ENCODE measurements at regions not wholly inside any gene's neighbourhood (a gene's known extent, or its start where the extent isn't known, plus 50 kb on each side); places are given as distances from the start of the nearest gene placed in this dataset.
"Not testable (repeated sequence)": the region's sequence is repeated elsewhere in the genome, so short reads cannot be mapped to it uniquely, and the experiment has no call there.

GRCh38 chr13:99075268-99076191 is 97.7 kb upstream of the DOCK9 start:
- no peak for DNase-seq (ENCODE audit: low spot score)

- DNase-seq (ENCODE audit: low spot score) = no peak
Measured at GRCh38 chr13:99078017-99078771, 100.3 kb upstream of the DOCK9 start.

GRCh38 chr13:99080131-99080530 is 102.3 kb upstream of the DOCK9 start:
- no peak for DNase-seq (ENCODE audit: low spot score)

- DNase-seq (ENCODE audit: low spot score) = no peak
Measured at GRCh38 chr13:99083981-99084380, 106.1 kb upstream of the DOCK9 start.

- no peak for DNase-seq (ENCODE audit: low spot score)
Measured at GRCh38 chr13:99085139-99085807, 107.4 kb upstream of the DOCK9 start.

GRCh38 chr13:99085808-99086266 is 108.0 kb upstream of the DOCK9 start:
- DNase-seq (ENCODE audit: low spot score) = no peak

- DNase-seq (ENCODE audit: low spot score) = peak; percentile 27
Measured at GRCh38 chr13:99086267-99087097, 108.6 kb upstream of the DOCK9 start.

GRCh38 chr13:99087098-99087953 is 109.5 kb upstream of the DOCK9 start:
- peak; percentile 94 for DNase-seq (ENCODE audit: low spot score)

GRCh38 chr13:99087954-99088491 is 110.2 kb upstream of the DOCK9 start:
- no peak for DNase-seq (ENCODE audit: low spot score)

- DNase-seq (ENCODE audit: low spot score) = no peak
Measured at GRCh38 chr13:99093997-99094396, 106.7 kb upstream of the UBAC2 start.

GRCh38 chr13:99101831-99102230 is 98.8 kb upstream of the UBAC2 start:
- not testable (repeated sequence) for DNase-seq (ENCODE audit: low spot score)

- no peak for DNase-seq (ENCODE audit: low spot score)
Measured at GRCh38 chr13:99103536-99103935, 97.1 kb upstream of the UBAC2 start.

GRCh38 chr13:99104396-99104795 is 96.3 kb upstream of the UBAC2 start:
- DNase-seq (ENCODE audit: low spot score) = no peak

GRCh38 chr13:99105160-99105559 is 95.5 kb upstream of the UBAC2 start:
- no peak for DNase-seq (ENCODE audit: low spot score)

GRCh38 chr13:99113351-99113750 is 87.3 kb upstream of the UBAC2 start:
- DNase-seq (ENCODE audit: low spot score) = no peak

- DNase-seq (ENCODE audit: low spot score) = no peak
Measured at GRCh38 chr13:99118179-99118578, 82.5 kb upstream of the UBAC2 start.

GRCh38 chr13:99119656-99120055 is 81.0 kb upstream of the UBAC2 start:
- DNase-seq (ENCODE audit: low spot score) = no peak

GRCh38 chr13:99120751-99121150 is 79.9 kb upstream of the UBAC2 start:
- no peak for DNase-seq (ENCODE audit: low spot score)

GRCh38 chr13:99122171-99122570 is 78.5 kb upstream of the UBAC2 start:
- no peak for DNase-seq (ENCODE audit: low spot score)

Data from umbilical cord (tissue), 1 donor.